ENCODE measurements at regions not wholly inside any gene's neighbourhood (a gene's known extent, or its start where the extent isn't known, plus 50 kb on each side); places are given as distances from the start of the nearest gene placed in this dataset.

GRCh38 chr6:15798533-15799255, 135.9 kb upstream of the DTNBP1 start:
- Histone ChIP-seq H3K36me3 (no peaks in the 10 kb centered on the region), H3K27ac (no peak overlapping the region), H3K4me1 (no peaks in the 10 kb centered on the region), H3K4me3 (no peak overlapping the region), H3K27me3 (ENCODE audit: low read depth) (no peaks in the 10 kb centered on the region), H3K9me3 (no peaks in the 10 kb centered on the region)
- ATAC-seq (no peak), DNase-seq (no peak)
- intact Hi-C loops (cut with DNase I): no loop called here
- TF ChIP-seq, protein P1, sequence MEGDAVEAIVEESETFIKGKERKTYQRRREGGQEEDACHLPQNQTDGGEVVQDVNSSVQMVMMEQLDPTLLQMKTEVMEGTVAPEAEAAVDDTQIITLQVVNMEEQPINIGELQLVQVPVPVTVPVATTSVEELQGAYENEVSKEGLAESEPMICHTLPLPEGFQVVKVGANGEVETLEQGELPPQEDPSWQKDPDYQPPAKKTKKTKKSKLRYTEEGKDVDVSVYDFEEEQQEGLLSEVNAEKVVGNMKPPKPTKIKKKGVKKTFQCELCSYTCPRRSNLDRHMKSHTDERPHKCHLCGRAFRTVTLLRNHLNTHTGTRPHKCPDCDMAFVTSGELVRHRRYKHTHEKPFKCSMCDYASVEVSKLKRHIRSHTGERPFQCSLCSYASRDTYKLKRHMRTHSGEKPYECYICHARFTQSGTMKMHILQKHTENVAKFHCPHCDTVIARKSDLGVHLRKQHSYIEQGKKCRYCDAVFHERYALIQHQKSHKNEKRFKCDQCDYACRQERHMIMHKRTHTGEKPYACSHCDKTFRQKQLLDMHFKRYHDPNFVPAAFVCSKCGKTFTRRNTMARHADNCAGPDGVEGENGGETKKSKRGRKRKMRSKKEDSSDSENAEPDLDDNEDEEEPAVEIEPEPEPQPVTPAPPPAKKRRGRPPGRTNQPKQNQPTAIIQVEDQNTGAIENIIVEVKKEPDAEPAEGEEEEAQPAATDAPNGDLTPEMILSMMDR (IDR thresholded peaks at IDR 0.05): no peak

DNA sequence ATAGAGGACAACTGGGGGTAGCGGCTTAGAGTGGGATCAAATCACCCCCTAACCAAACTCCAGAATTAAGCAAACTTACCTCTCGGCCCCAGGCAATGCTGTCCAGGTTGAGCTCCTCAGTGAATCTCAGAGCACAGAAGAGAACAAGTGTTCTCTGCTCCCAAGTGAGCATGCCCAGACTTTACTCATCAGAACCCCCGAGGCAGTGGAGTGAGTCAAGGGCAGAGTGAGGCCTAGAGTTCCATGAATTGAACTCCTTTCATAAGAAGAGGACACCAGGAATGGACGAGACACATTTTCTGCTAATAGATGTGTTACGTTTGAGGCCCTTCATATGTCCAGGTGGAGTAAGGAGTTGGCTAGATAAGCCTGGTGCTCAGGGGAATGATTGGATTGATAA, 134.0 kb upstream of the DTNBP1 start:
- Histone ChIP-seq H3K36me3 (no peaks in the 10 kb centered on the region), H3K27me3 (ENCODE audit: low read depth) (no peaks in the 10 kb centered on the region), H3K27ac (no peak overlapping the region), H3K4me3 (no peak overlapping the region), H3K9me3 (no peaks in the 10 kb centered on the region), H3K4me1 (peaks cover 2% of the 10 kb centered on the region)
- DNase-seq: no peak
- ATAC-seq: no peak
- TF ChIP-seq, protein P1 (IDR thresholded peaks at IDR 0.05): no peak
- intact Hi-C loops (cut with DNase I): no loop called here

GRCh38 chr6:15796130-15796771, 133.4 kb upstream of the DTNBP1 start:
- Histone ChIP-seq H3K27ac (no peak overlapping the region), H3K4me1 (peaks cover 8% of the 10 kb centered on the region), H3K9me3 (no peaks in the 10 kb centered on the region), H3K27me3 (ENCODE audit: low read depth) (no peaks in the 10 kb centered on the region), H3K36me3 (no peaks in the 10 kb centered on the region), H3K4me3 (no peak overlapping the region)
- TF ChIP-seq, protein P1 (IDR thresholded peaks at IDR 0.05): no peak
- intact Hi-C loops (cut with DNase I): no loop called here
- no peak for DNase-seq
- no peak for ATAC-seq

DNA sequence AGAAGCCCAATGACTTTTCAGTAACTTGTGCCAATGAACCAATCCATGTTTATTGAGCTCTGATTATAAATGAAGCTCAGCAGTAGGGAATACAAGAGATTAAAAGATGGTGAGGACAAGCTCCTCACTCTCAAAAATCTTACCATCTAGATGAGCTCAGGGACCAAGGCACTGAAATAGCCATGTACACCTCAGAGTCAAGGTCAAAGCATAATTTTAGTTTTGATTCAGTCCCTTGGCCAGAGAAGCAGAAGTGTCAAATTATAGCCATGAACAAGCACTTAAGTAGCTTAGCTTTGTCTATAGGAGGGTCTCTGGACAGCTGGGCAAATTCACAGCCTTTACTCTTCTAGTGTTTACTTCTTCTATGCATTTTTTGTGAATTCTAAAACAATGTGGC, 131.0 kb upstream of the DTNBP1 start:
- TF ChIP-seq, protein P1 (IDR thresholded peaks at IDR 0.05): no peak
- no peaks in the 10 kb centered on the region for H3K9me3 ChIP-seq
- DNase-seq (no peak), ATAC-seq (no peak)
- no peaks in the 10 kb centered on the region for H3K27me3 ChIP-seq (ENCODE audit: low read depth)
- peaks cover 8% of the 10 kb centered on the region for H3K4me1 ChIP-seq
- H3K36me3 ChIP-seq: no peaks in the 10 kb centered on the region
- H3K4me3 ChIP-seq: no peak overlapping the region
- no peak overlapping the region for H3K27ac ChIP-seq
- intact Hi-C loops (cut with DNase I): no loop called here

DNA sequence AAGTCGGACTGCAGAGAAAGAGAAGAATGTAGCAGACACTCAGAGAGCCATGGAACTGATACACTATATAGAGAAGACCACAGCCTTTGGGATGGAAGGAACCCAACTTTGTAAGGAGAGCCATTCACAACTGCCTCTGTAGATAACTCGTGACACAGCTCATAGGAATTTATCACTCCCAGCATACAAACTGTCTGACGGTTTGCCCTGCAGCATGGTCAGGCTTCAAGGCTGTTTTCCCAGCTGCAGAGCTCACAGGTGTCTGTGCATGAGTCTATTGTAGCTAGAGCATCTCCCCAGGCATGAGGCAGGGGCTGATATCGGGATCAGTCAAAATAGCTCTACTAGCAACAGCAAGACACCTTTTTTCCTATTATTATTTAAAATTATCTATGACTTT, 130.5 kb upstream of the DTNBP1 start:
- Histone ChIP-seq H3K9me3 (no peaks in the 10 kb centered on the region), H3K4me1 (peaks cover 8% of the 10 kb centered on the region), H3K36me3 (no peaks in the 10 kb centered on the region), H3K27ac (no peak overlapping the region), H3K27me3 (ENCODE audit: low read depth) (no peaks in the 10 kb centered on the region), H3K4me3 (no peak overlapping the region)
- TF ChIP-seq, protein P1 (IDR thresholded peaks at IDR 0.05): no peak
- ATAC-seq (no peak), DNase-seq (no peak)
- intact Hi-C loops (cut with DNase I): no loop called here

Measured in lower lobe of right lung (tissue), 2 donors.